Upper lobe of right lung (tissue), 1 donor: ENCODE measurements at regions not wholly inside any gene's neighbourhood (a gene's known extent, or its start where the extent isn't known, plus 50 kb on each side); places are given as distances from the start of the nearest gene placed in this dataset.

Experiments
- ATAC-seq: fragments of 200-7000 bp; cut with Tn5 transposase; one replicate; pipeline ENCODE4 v1.9.1; 2020; ENCODE audit warnings: mild to moderate bottlenecking, moderate library complexity
- DNase-seq: peaks from one replicate; pipeline ENCODE4 v3.0.0-alpha.2; 2020
- H3K27ac ChIP-seq: fragments of 200-600 bp; one replicate; pipeline ENCODE4 v1.8.0; 2022
- H3K27me3 ChIP-seq: fragments of 200-600 bp; one replicate; pipeline ENCODE4 v1.8.0; 2022; ENCODE audit warnings: mild to moderate bottlenecking
- H3K36me3 ChIP-seq: fragments of 200-600 bp; one replicate; pipeline ENCODE4 v1.8.0; 2022
- H3K4me1 ChIP-seq: fragments of 200-600 bp; one replicate; pipeline ENCODE4 v1.8.0; 2022
- H3K4me3 ChIP-seq: fragments of 200-600 bp; one replicate; pipeline ENCODE4 v1.8.0; 2022; ENCODE audit warnings: mild to moderate bottlenecking
- H3K9me3 ChIP-seq: fragments of 200-600 bp; one replicate; pipeline ENCODE4 v1.8.0; 2022
- CTCF ChIP-seq: fragments of 200-600 bp; IDR thresholded peaks from one replicate; pipeline ENCODE4 v1.8.0; 2022; ENCODE audit warnings: antibody characterized with exemption
- intact Hi-C: fragments of 100-400 bp; cut with DNase I; formaldehyde crosslinking; loops from one replicate; pipeline ENCODE4 v1.11.0; 2022
- donor health status: DM: no; HTN: yes; CAD: no; lungs with severe emphysema.

- no peaks in the 10 kb centered on the region for H3K9me3 ChIP-seq
- no peak overlapping the region for H3K4me3 ChIP-seq
- ATAC-seq, result no peak
- no peaks in the 10 kb centered on the region for H3K27me3 ChIP-seq
- no peak overlapping the region for H3K27ac ChIP-seq
- H3K36me3 ChIP-seq, result no peaks in the 10 kb centered on the region
- no peak for DNase-seq
- H3K4me1 ChIP-seq, result no peaks in the 10 kb centered on the region
- intact Hi-C loops, result no loop called here
- TF ChIP-seq CTCF, result no peak
Observed at GRCh38 chrX:26747877-26748276, 531.9 kb downstream of the MAGEB5 start.

- TF ChIP-seq CTCF, result no peak
- H3K27ac ChIP-seq, result no peak overlapping the region
- no peaks in the 10 kb centered on the region for H3K36me3 ChIP-seq
- H3K4me3 ChIP-seq, result no peak overlapping the region
- H3K4me1 ChIP-seq, result no peaks in the 10 kb centered on the region
- DNase-seq (no peak), ATAC-seq (no peak)
- intact Hi-C loops, result no loop called here
- H3K9me3 ChIP-seq, result no peaks in the 10 kb centered on the region
- no peaks in the 10 kb centered on the region for H3K27me3 ChIP-seq
Observed at GRCh38 chrX:26722666-26723428, 506.9 kb downstream of the MAGEB5 start.

GRCh38 chrX:26672571-26672970, 456.6 kb downstream of the MAGEB5 start:
- no peak overlapping the region for H3K4me3 ChIP-seq
- no peaks in the 10 kb centered on the region for H3K36me3 ChIP-seq
- intact Hi-C loops, result no loop called here
- H3K27me3 ChIP-seq, result no peaks in the 10 kb centered on the region
- H3K27ac ChIP-seq, result no peak overlapping the region
- no peak for TF ChIP-seq CTCF
- ATAC-seq (no peak), DNase-seq (no peak)
- H3K4me1 ChIP-seq, result no peaks in the 10 kb centered on the region
- no peaks in the 10 kb centered on the region for H3K9me3 ChIP-seq

GRCh38 chrX:26670521-26670920, 454.6 kb downstream of the MAGEB5 start:
- TF ChIP-seq CTCF, result no peak
- ATAC-seq (no peak), DNase-seq (no peak)
- Histone ChIP-seq H3K4me1 (no peaks in the 10 kb centered on the region), H3K9me3 (no peaks in the 10 kb centered on the region), H3K27ac (no peak overlapping the region), H3K27me3 (no peaks in the 10 kb centered on the region), H3K36me3 (no peaks in the 10 kb centered on the region), H3K4me3 (no peak overlapping the region)
- intact Hi-C loops, result no loop called here

GRCh38 chrX:26664919-26665318, 448.9 kb downstream of the MAGEB5 start:
- intact Hi-C loops, result no loop called here
- Histone ChIP-seq H3K4me1 (no peaks in the 10 kb centered on the region), H3K27ac (no peak overlapping the region), H3K4me3 (no peak overlapping the region), H3K27me3 (no peaks in the 10 kb centered on the region), H3K36me3 (no peaks in the 10 kb centered on the region), H3K9me3 (no peaks in the 10 kb centered on the region)
- ATAC-seq (no peak), DNase-seq (no peak)
- no peak for TF ChIP-seq CTCF

GRCh38 chrX:26653050-26653449, 437.1 kb downstream of the MAGEB5 start:
- no peak for DNase-seq
- Histone ChIP-seq H3K27me3 (no peaks in the 10 kb centered on the region), H3K9me3 (no peaks in the 10 kb centered on the region), H3K36me3 (no peaks in the 10 kb centered on the region), H3K27ac (no peak overlapping the region), H3K4me1 (no peaks in the 10 kb centered on the region), H3K4me3 (no peak overlapping the region)
- no peak for TF ChIP-seq CTCF
- intact Hi-C loops, result no loop called here
- ATAC-seq, result no peak
